Natural killer cell treated with Interleukin-12 subunit alpha and Interleukin-12 subunit beta and Interleukin-15 and Interleukin-18, amount 100 ng/mL, for 72 hours (primary cell): ENCODE measurements at regions not wholly inside any gene's neighbourhood (a gene's known extent, or its start where the extent isn't known, plus 50 kb on each side); places are given as distances from the start of the nearest gene placed in this dataset.

ENCODE experiments used
- ATAC-seq, 2 donors: fragments of 150-1000 bp; cut with Tn5 transposase in 1 of 2; sonication (Bioruptor Pico), chemical (Tn5 transposase) in 1 of 2; 2 replicates each; pipeline ENCODE4 v1.10.0; 2021
- DNase-seq: peaks from one replicate; pipeline ENCODE4 v3.0.0; 2022; ENCODE audit warnings: low spot score
- H3K27ac Mint-ChIP-seq, 2 donors: 1 replicate in 1 of 2; 2 replicates in 1 of 2; pipeline ENCODE4 v1.8.0; 2022; ENCODE audit warnings: mixed read lengths in 2 of 2, mild to moderate bottlenecking in 1 of 2, moderate library complexity in 1 of 2
- H3K27me3 Mint-ChIP-seq, 2 donors: 1 replicate in 1 of 2; 2 replicates in 1 of 2; pipeline ENCODE4 v1.8.0; 2022; ENCODE audit warnings: mixed read lengths in 2 of 2
- H3K36me3 Mint-ChIP-seq: one replicate; pipeline ENCODE4 v1.8.0; 2022; ENCODE audit warnings: mixed read lengths
- H3K4me1 Mint-ChIP-seq, 2 donors: 1 replicate in 1 of 2; 2 replicates in 1 of 2; pipeline ENCODE4 v1.8.0; 2022; ENCODE audit warnings: low read depth in 2 of 2, mixed read lengths in 2 of 2, mild to moderate bottlenecking in 1 of 2
- H3K4me3 Mint-ChIP-seq: one replicate; pipeline ENCODE4 v1.8.0; 2022; ENCODE audit warnings: mixed read lengths
- H3K9me3 Mint-ChIP-seq: 2 replicates; pipeline ENCODE4 v1.8.0; 2022; ENCODE audit warnings: mixed read lengths

- ATAC-seq (no peak), DNase-seq (no peak)
- Mint-ChIP-seq H3K4me3 (no peak overlapping the region), H3K9me3 (peaks cover 4% of the 10 kb centered on the region), H3K27ac (no peak overlapping the region), H3K36me3 (no peaks in the 10 kb centered on the region), H3K4me1 (no peaks in the 10 kb centered on the region), H3K27me3 (no peaks in the 10 kb centered on the region)
Measured at GRCh38 chr1:219537223-219537631, 75.7 kb downstream of the ZC3H11B start.

- H3K36me3 Mint-ChIP-seq, result no peaks in the 10 kb centered on the region
- H3K27ac Mint-ChIP-seq, result no peak overlapping the region
- DNase-seq, result no peak
- peaks cover 4% of the 10 kb centered on the region for H3K9me3 Mint-ChIP-seq
- H3K4me3 Mint-ChIP-seq, result no peak overlapping the region
- H3K4me1 Mint-ChIP-seq, result no peaks in the 10 kb centered on the region
- no peaks in the 10 kb centered on the region for H3K27me3 Mint-ChIP-seq
- no peak for ATAC-seq
Measured at GRCh38 chr1:219536038-219536437, 76.9 kb downstream of the ZC3H11B start.

GRCh38 chr1:219534991-219535390 lies 77.9 kb downstream of the ZC3H11B start:
- no peak for DNase-seq
- no peaks in the 10 kb centered on the region for H3K27me3 Mint-ChIP-seq
- H3K4me1 Mint-ChIP-seq, result no peaks in the 10 kb centered on the region
- no peak overlapping the region for H3K4me3 Mint-ChIP-seq
- no peaks in the 10 kb centered on the region for H3K36me3 Mint-ChIP-seq
- peaks cover 4% of the 10 kb centered on the region for H3K9me3 Mint-ChIP-seq
- no peak for ATAC-seq
- H3K27ac Mint-ChIP-seq, result no peak overlapping the region

GRCh38 chr1:219533280-219533679 lies 79.6 kb downstream of the ZC3H11B start:
- DNase-seq (no peak), ATAC-seq (no peak)
- Mint-ChIP-seq H3K27ac (no peak overlapping the region), H3K36me3 (no peaks in the 10 kb centered on the region), H3K27me3 (no peaks in the 10 kb centered on the region), H3K4me1 (no peaks in the 10 kb centered on the region), H3K4me3 (no peak overlapping the region), H3K9me3 (peaks cover 7% of the 10 kb centered on the region)

DNA sequence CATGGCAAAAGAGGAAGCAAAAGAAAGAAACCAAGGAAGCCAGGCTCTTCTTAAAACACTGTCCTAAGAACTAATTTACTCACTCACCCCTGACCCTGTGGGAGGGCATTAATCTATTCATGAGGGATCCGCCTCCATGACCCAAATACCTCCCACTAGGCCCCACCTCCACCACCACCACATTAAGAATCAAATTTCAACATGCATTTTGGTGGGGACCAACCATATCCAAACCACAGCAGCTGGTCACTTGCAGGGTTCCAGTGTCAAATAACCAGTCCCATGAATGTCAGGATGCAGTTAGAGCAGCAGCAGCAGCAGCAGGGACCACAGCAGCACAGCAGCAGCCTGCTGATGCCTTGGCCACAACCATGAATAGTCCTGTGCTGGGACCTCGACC lies 83.8 kb downstream of the ZC3H11B start:
- Mint-ChIP-seq H3K4me1 (no peaks in the 10 kb centered on the region), H3K27me3 (no peaks in the 10 kb centered on the region), H3K27ac (no peak overlapping the region), H3K4me3 (no peak overlapping the region), H3K9me3 (peaks cover 7% of the 10 kb centered on the region), H3K36me3 (no peaks in the 10 kb centered on the region)
- ATAC-seq, result no peak
- DNase-seq, result no peak

DNA sequence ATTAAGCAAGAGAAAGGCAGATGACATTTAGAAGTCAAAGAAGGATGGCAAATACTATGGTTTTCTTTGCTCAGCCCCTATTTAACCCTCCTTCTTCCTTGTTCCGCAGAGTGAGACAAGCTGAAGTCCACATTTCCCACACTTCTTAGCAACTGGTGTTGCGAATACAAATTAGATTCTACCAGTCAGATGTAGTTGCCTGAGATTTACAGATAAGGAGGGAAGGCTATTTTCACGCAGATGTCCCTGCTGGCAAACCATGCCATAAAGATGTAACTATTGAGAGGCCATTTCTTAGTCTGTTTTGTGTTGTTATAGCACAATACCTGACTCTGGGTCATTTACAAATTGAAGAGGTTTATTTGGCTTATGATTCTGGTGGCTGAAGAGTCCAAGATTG lies 84.3 kb downstream of the ZC3H11B start:
- Mint-ChIP-seq H3K36me3 (no peaks in the 10 kb centered on the region), H3K9me3 (peaks cover 7% of the 10 kb centered on the region), H3K27ac (no peak overlapping the region), H3K4me1 (no peaks in the 10 kb centered on the region), H3K27me3 (no peaks in the 10 kb centered on the region), H3K4me3 (no peak overlapping the region)
- DNase-seq (no peak), ATAC-seq (no peak)

GRCh38 chr1:219527994-219528393 lies 84.9 kb downstream of the ZC3H11B start:
- DNase-seq, result no peak
- Mint-ChIP-seq H3K36me3 (no peaks in the 10 kb centered on the region), H3K9me3 (peaks cover 7% of the 10 kb centered on the region), H3K4me1 (no peaks in the 10 kb centered on the region), H3K27ac (no peak overlapping the region), H3K27me3 (no peaks in the 10 kb centered on the region), H3K4me3 (no peak overlapping the region)
- ATAC-seq, result no peak

- no peak for DNase-seq
- H3K36me3 Mint-ChIP-seq, result no peaks in the 10 kb centered on the region
- H3K9me3 Mint-ChIP-seq, result peaks cover 3% of the 10 kb centered on the region
- no peak overlapping the region for H3K27ac Mint-ChIP-seq
- H3K4me1 Mint-ChIP-seq, result no peaks in the 10 kb centered on the region
- no peaks in the 10 kb centered on the region for H3K27me3 Mint-ChIP-seq
- H3K4me3 Mint-ChIP-seq, result no peak overlapping the region
- no peak for ATAC-seq
Measured at GRCh38 chr1:219526074-219526473, 86.8 kb downstream of the ZC3H11B start.

DNA sequence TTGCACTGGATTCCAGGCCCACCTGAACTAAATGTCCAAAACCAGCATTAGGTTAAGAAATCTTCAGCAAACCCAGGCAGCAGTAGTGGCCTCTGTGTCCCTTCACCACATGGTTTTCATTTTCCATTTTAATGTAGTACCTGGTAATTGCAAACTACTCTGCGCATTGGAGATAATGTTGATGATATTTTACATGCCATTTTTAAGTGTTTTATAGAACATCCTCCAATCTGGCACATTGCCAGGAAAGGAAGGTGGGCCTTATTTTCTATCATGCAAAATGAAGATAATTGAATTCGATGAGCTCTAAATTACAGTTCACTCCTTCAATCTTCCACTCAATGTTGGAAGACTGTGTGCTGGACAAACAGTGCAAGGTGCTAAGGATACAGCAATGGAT lies 89.5 kb downstream of the ZC3H11B start:
- H3K9me3 Mint-ChIP-seq, result no peaks in the 10 kb centered on the region
- no peaks in the 10 kb centered on the region for H3K36me3 Mint-ChIP-seq
- H3K4me3 Mint-ChIP-seq, result no peak overlapping the region
- ATAC-seq (no peak), DNase-seq (no peak)
- no peak overlapping the region for H3K27ac Mint-ChIP-seq
- H3K27me3 Mint-ChIP-seq, result no peaks in the 10 kb centered on the region
- no peaks in the 10 kb centered on the region for H3K4me1 Mint-ChIP-seq

GRCh38 chr1:219521325-219521724 lies 91.6 kb downstream of the ZC3H11B start:
- no peaks in the 10 kb centered on the region for H3K9me3 Mint-ChIP-seq
- ATAC-seq, result no peak
- no peak for DNase-seq
- no peaks in the 10 kb centered on the region for H3K36me3 Mint-ChIP-seq
- H3K27ac Mint-ChIP-seq, result no peak overlapping the region
- no peak overlapping the region for H3K4me3 Mint-ChIP-seq
- no peaks in the 10 kb centered on the region for H3K27me3 Mint-ChIP-seq
- no peaks in the 10 kb centered on the region for H3K4me1 Mint-ChIP-seq

DNA sequence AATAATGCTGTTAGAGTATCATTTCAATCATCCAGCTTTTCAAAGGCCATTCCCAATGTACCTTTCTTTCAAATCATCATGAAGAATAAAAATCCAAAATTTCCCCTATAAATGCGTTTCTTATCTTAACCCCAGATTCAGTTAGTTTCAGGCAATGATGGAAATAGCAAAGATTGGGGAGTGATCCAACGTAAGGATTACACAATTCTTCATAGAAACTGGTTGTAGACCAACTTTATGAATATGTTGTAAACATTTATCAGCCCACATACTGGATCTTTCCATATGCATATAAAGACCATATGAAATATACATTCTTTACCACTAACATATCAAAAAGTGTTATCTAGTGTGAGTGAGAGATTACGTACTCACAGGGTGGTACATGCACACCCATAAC lies 92.7 kb downstream of the ZC3H11B start:
- H3K27ac Mint-ChIP-seq, result no peak overlapping the region
- DNase-seq (no peak), ATAC-seq (no peak)
- H3K9me3 Mint-ChIP-seq, result peaks cover 3% of the 10 kb centered on the region
- no peak overlapping the region for H3K4me3 Mint-ChIP-seq
- H3K36me3 Mint-ChIP-seq, result no peaks in the 10 kb centered on the region
- H3K27me3 Mint-ChIP-seq, result no peaks in the 10 kb centered on the region
- H3K4me1 Mint-ChIP-seq, result no peaks in the 10 kb centered on the region

DNA sequence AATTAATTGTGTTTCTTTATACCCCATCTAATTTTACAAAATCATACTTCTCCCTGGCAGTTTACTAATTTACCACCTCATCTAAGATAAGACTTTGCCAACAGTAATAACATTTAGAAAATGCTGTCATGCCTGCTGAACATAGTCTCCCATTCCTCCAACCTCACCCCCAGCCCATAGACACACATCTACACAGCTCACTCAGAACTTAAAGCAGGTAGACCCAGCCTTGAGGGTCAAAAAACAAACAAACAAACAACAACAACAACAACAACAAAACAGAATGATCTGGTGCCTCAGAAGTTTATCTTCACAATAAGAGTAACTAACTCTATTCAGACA lies 94.0 kb downstream of the ZC3H11B start:
- Mint-ChIP-seq H3K36me3 (no peaks in the 10 kb centered on the region), H3K9me3 (peaks cover 3% of the 10 kb centered on the region), H3K27ac (no peak overlapping the region), H3K27me3 (no peaks in the 10 kb centered on the region), H3K4me3 (no peak overlapping the region), H3K4me1 (no peaks in the 10 kb centered on the region)
- DNase-seq (no peak), ATAC-seq (no peak)

DNA sequence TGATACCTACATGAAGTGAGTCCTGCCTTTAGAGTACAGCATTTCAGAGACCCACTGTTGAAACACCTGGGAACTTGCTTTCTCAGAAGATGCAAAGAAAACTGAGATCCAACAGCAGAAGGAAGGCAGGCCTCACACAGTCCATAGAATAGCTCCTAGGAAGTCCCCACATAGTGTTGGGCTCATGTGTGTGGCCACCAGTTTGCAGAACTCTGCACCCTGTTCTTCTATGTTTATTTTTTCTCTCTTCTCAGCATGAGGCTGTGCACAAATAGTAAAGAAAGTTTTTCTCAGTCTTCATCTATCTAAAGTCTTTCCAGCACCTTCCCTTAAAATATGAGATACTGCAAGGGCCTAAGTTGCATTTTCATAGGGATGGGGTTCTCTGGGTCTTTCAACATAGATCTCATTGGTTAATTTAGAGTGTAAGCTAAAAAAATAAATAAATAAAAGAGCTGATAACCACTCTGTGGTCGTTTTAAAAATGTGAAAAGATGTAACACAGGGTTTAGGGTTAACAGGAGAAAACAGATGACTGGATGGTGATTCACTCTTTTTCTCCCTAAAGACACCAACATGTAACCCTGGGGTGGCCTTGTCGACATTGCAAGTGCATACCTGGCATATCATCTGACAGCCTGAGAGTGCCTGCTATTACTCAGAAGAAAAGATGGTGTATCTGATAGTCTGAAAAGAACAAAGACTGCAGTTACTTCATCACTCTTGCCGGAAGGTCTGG lies 94.6 kb downstream of the ZC3H11B start:
- no peak overlapping the region for H3K27ac Mint-ChIP-seq
- no peak for ATAC-seq

DNA sequence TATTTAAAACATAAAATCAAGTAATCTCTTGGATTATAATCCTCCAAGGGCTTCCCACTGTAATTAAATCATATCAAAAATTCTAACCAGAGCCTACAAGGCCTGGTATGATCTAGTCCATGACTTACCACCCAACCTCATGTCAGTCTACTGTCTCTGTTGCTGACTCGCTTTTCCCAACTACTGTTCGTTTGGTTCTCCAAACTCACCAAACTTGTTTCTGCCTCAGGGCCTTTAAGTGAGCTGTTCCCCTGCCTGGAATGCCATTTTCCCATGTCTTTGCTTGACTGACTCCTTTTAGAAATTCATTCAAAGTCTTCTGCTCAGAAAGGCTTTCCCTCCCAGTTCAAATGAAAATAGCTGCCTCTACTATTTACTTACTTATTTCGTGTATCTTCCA lies 95.9 kb downstream of the ZC3H11B start:
- H3K27ac Mint-ChIP-seq, result no peak overlapping the region
- no peak for DNase-seq
- no peaks in the 10 kb centered on the region for H3K36me3 Mint-ChIP-seq
- H3K9me3 Mint-ChIP-seq, result peaks cover 3% of the 10 kb centered on the region
- no peaks in the 10 kb centered on the region for H3K4me1 Mint-ChIP-seq
- no peaks in the 10 kb centered on the region for H3K27me3 Mint-ChIP-seq
- no peak for ATAC-seq
- no peak overlapping the region for H3K4me3 Mint-ChIP-seq

More for the DNA sequence above, 94.6 kb downstream of the ZC3H11B start:
- H3K4me3 Mint-ChIP-seq, result no peak overlapping the region
- H3K27me3 Mint-ChIP-seq, result no peaks in the 10 kb centered on the region
- H3K4me1 Mint-ChIP-seq, result no peaks in the 10 kb centered on the region
- DNase-seq, result no peak
- H3K9me3 Mint-ChIP-seq, result peaks cover 3% of the 10 kb centered on the region
- H3K36me3 Mint-ChIP-seq, result no peaks in the 10 kb centered on the region

DNA sequence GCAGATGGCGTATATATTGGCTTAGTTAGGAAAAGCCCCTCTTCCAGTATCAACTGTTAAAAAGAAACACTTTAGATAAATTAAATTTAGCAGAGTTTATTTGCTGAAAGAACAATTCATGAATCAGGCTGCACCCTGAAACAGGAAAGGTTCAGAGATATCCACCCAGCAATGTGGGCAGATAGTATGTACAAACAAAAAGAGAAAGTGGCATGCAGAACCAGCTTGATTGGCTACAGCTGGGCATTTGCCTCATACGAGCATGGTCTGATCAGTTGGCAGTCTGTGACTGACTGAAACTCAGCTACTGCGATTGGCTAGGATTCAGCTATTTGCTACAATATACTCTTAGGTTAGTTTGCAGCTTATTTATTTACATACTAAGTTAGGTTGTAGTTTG lies 98.2 kb downstream of the ZC3H11B start:
- no peak for DNase-seq
- Mint-ChIP-seq H3K4me1 (no peaks in the 10 kb centered on the region), H3K36me3 (no peaks in the 10 kb centered on the region), H3K27me3 (no peaks in the 10 kb centered on the region), H3K27ac (no peak overlapping the region), H3K9me3 (peaks cover 3% of the 10 kb centered on the region), H3K4me3 (no peak overlapping the region)
- no peak for ATAC-seq
